GM12872 (cell line): ENCODE measurements at regions not wholly inside any gene's neighbourhood (a gene's known extent, or its start where the extent isn't known, plus 50 kb on each side); places are given as distances from the start of the nearest gene placed in this dataset.

Experiments used
- TF ChIP-seq, protein P1 (sequence below): IDR thresholded peaks from 3 replicates; pipeline ENCODE4 v1.5.1; 2011; ENCODE audit warnings: low read depth, mild to moderate bottlenecking, low read length, moderate library complexity; ENCODE audit not compliant: insufficient read depth

GRCh38 chr4:35793766-35794165 is 450.5 kb downstream of the ARAP2 start:
- TF ChIP-seq, protein P1, sequence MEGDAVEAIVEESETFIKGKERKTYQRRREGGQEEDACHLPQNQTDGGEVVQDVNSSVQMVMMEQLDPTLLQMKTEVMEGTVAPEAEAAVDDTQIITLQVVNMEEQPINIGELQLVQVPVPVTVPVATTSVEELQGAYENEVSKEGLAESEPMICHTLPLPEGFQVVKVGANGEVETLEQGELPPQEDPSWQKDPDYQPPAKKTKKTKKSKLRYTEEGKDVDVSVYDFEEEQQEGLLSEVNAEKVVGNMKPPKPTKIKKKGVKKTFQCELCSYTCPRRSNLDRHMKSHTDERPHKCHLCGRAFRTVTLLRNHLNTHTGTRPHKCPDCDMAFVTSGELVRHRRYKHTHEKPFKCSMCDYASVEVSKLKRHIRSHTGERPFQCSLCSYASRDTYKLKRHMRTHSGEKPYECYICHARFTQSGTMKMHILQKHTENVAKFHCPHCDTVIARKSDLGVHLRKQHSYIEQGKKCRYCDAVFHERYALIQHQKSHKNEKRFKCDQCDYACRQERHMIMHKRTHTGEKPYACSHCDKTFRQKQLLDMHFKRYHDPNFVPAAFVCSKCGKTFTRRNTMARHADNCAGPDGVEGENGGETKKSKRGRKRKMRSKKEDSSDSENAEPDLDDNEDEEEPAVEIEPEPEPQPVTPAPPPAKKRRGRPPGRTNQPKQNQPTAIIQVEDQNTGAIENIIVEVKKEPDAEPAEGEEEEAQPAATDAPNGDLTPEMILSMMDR: no peak

- TF ChIP-seq, protein P1: no peak
Observed at GRCh38 chr4:35800669-35801068, 443.6 kb downstream of the ARAP2 start.

- TF ChIP-seq, protein P1: no peak
Observed at GRCh38 chr4:35802644-35803043, 441.7 kb downstream of the ARAP2 start.

- TF ChIP-seq, protein P1: no peak
Observed at GRCh38 chr4:35818520-35818919, 425.8 kb downstream of the ARAP2 start.

GRCh38 chr4:35820003-35820402 is 424.3 kb downstream of the ARAP2 start:
- TF ChIP-seq, protein P1: no peak

GRCh38 chr4:35824231-35824630 is 420.1 kb downstream of the ARAP2 start:
- TF ChIP-seq, protein P1: no peak

GRCh38 chr4:35835893-35836292 is 408.4 kb downstream of the ARAP2 start:
- TF ChIP-seq, protein P1: no peak

DNA sequence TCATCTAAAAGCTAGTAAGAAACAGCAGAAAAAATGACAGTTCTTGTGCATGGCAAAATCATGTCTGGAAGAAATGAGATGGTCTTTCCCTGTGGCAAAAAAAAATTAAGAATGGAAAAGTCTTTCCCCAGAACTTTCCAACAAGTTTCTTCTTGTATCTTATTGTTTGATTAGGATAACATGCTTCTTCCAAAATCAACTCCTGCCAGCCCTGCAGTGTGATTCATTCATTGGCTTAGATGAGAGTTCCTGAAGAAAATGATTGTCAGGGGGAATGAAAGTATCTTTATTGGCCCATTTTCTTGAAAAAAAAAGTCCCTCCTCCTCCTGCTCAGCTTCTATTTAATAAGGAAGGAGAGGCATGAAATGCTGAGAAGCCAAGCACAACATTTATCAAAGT is 407.7 kb downstream of the ARAP2 start:
- TF ChIP-seq, protein P1: no peak
